ENCODE measurements at regions not wholly inside any gene's neighbourhood (a gene's known extent, or its start where the extent isn't known, plus 50 kb on each side); places are given as distances from the start of the nearest gene placed in this dataset.

DNA sequence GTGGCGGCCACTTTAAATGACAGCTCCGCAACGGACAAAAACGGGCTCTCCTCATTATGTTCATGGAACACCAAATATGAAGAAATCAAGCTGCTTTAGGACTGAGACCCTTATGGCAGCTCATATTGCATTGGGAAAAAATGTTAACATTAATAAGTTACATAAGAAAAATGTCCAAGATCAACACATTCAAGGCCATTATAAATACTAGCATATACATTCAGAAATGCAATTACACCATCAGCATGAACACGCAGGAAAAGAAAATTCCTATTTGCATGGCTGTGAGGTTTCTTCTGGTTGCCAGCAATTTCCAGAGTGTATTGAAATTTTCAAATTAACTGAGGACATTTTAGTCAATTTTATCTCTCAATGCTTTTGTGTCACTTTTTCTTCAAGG lies 374.1 kb upstream of the NRP1 start:
- no peak for TF ChIP-seq POLR2A (IDR thresholded peaks at IDR 0.05)
- TF ChIP-seq, protein P1, sequence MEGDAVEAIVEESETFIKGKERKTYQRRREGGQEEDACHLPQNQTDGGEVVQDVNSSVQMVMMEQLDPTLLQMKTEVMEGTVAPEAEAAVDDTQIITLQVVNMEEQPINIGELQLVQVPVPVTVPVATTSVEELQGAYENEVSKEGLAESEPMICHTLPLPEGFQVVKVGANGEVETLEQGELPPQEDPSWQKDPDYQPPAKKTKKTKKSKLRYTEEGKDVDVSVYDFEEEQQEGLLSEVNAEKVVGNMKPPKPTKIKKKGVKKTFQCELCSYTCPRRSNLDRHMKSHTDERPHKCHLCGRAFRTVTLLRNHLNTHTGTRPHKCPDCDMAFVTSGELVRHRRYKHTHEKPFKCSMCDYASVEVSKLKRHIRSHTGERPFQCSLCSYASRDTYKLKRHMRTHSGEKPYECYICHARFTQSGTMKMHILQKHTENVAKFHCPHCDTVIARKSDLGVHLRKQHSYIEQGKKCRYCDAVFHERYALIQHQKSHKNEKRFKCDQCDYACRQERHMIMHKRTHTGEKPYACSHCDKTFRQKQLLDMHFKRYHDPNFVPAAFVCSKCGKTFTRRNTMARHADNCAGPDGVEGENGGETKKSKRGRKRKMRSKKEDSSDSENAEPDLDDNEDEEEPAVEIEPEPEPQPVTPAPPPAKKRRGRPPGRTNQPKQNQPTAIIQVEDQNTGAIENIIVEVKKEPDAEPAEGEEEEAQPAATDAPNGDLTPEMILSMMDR (IDR thresholded peaks at IDR 0.05), result no peak
